OCI-M2 (cell line): ENCODE measurements at regions not wholly inside any gene's neighbourhood (a gene's known extent, or its start where the extent isn't known, plus 50 kb on each side); places are given as distances from the start of the nearest gene placed in this dataset.

ENCODE experiments used
- DNase-seq: peaks from one replicate; lab custom pipeline; 2025; ENCODE audit not compliant: unreplicated experiment; lab: John Stamatoyannopoulos, UW

DNA sequence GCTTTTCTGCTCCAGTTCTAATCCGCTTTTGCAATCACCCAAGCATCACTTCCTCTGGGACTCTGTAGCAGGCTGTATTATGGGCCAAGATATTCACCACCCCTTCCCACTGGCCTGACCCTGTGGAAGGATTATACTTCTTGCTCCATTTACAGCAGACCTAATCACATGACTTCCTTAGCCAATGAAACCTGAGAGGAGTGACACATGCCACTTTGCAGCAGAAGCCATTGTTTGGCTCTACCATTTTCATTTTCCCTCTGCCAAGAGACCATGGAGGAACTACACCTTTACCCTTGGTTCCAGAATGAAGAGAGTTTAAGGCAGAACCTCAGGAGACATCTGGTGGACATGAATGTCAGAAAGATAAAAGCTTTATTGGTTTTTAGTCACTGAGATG lies 134.9 kb upstream of the HSD17B12 start:
- DNase-seq, result no peak

- DNase-seq, result no peak
These were observed 133.7 kb upstream of the HSD17B12 start for GRCh38 chr11:43546561-43547429.

- no peak for DNase-seq
These were observed 133.1 kb upstream of the HSD17B12 start for GRCh38 chr11:43547430-43547831.

DNA sequence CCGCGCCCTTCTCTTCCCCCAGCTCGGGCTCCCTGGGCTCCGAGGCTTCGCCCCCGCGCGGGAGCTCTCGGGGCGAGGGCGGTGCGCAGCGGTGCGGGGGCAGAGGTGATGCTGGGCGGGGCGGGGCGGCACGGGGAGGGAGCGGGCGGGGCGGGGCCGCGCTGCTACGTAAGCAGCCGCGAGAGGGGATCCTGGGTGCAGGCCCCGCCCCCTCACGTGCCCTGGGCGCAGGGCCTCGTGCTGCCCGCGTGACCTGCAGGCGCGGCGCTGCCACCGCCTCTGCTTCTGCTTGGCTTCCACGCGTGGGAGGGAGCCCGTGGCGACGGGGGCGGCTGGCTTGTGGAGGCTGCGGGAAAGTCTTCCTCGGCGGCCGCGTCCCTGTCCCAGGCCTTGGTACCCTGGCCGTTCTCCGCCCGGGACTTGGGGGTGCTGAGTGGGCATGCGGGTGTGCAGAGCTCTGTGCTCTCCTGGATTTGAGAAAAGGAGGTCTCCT lies 132.6 kb upstream of the HSD17B12 start:
- DNase-seq, result no peak

DNA sequence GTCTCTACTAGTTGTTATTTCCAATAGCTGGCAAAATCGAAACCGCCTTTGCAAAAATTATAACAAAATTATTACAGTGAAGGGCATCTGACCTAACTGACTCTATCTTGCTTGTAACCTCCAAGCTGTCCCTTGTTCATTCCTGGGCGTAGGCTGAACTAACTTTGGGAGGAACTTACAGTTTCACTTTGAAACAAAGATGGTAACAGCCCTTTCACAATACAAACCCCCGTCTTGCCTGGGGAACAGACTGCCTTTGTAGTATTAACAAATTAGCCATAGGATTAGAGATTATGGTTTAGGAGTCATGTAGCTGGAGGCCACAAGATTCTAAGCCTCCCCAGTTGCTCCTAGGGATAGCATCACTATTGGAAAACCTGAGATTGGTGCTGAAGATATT lies 131.6 kb upstream of the HSD17B12 start:
- DNase-seq, result no peak

DNA sequence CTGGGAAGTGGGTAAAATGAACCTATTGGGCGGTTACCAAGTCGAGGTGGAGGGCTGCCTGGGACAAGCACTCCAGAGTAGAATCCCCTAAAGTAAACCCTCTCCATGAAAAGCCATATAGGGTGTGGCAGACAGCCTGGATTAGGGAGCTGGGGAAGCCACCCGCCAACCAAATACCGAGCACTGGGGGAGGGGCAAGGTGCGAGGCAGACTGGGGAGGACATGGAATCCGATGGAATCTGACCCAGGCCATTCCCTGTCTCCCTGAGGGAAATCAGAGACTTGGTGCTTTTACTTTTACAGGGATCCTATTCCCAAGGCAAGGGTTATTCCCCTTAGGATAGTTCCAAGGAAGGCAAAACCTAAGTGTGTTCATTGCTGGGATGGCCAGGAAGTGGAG lies 130.9 kb upstream of the HSD17B12 start:
- DNase-seq, result no peak

GRCh38 chr11:43550714-43551113 lies 129.8 kb upstream of the HSD17B12 start:
- DNase-seq, result no peak

DNA sequence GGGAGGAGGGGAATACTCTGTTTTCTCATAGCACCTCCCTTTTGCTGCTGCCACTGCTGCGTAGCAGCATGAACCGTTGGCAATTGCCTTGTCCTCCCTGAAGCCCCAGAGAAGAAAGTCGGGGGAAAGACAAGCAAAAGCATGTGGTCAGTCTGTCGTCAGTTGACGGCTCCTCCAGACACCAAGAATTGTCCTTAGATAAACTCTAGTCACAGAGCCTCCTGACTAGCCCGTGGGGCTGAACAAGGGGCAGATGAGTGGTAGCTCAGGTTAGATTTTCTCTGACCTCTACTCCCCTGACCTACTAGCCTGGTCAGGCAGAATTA lies 126.4 kb upstream of the HSD17B12 start:
- DNase-seq, result no peak

GRCh38 chr11:43555186-43555585 lies 125.4 kb upstream of the HSD17B12 start:
- no peak for DNase-seq

- no peak for DNase-seq
These were observed 124.5 kb upstream of the HSD17B12 start for GRCh38 chr11:43555816-43556611.

DNA sequence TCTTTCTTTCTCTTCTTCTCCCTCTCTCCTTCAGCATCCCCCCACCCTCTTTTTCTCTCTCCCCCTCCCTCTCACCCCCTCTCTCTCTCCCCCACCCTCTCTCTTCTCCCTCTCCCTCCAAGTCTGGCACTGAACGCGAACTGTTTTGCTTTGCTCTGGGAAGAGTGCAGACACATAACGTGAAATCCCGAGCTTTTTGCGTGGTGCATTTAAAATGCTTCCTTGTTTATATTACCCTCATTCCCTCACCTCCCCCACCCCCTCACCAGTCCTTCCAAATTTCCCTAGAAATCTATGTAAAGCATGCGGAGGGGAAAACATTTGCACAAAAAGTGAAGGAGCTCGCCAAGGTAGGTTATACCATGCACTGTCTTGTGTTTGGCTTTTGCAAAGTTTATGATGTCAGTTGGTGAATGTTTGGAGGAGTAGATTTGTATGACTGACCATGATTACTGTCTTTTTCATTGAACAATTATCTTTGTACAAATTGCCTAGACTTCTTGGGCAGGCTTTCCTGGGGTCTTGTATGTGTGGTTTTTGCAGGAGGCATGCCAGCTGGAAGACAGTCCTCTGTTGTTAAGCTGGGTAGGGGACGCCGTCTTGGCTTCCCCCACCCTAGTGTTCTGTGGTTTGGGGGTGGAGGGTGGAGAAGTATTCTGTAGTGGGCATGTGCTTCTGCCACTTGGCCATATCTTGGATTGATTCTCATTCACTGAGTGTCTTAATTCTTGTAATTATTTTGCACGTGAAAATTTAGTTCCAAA lies 123.7 kb upstream of the HSD17B12 start:
- no peak for DNase-seq

DNA sequence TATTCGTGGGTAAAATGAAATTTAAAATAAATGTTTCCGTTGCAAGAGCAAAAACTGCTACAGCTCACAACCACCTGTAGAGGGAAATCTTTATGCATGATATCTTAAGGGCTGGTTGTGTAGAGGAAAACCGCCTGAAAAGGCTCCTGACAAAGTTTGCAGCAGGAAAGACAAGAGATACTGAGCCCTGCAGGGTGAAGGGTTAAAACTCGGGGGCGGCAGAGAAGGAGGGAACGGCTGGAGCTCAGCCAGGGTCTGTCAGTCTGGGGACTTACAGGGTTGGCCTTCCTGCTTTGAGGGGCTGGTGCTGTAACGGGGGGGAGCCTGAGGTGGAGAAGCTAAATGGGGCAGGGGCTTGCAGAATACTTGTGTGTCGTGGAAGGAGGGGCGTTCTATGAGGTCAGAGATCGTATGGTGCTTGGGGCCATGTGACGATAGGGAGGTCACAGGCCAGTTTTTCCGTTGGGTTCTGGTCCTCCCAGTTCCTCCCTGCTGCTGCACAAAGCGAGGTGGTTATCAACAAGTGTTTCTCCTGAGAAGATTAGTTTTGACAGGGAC lies 122.9 kb upstream of the HSD17B12 start:
- no peak for DNase-seq

GRCh38 chr11:43558146-43558545 lies 122.4 kb upstream of the HSD17B12 start:
- no peak for DNase-seq

DNA sequence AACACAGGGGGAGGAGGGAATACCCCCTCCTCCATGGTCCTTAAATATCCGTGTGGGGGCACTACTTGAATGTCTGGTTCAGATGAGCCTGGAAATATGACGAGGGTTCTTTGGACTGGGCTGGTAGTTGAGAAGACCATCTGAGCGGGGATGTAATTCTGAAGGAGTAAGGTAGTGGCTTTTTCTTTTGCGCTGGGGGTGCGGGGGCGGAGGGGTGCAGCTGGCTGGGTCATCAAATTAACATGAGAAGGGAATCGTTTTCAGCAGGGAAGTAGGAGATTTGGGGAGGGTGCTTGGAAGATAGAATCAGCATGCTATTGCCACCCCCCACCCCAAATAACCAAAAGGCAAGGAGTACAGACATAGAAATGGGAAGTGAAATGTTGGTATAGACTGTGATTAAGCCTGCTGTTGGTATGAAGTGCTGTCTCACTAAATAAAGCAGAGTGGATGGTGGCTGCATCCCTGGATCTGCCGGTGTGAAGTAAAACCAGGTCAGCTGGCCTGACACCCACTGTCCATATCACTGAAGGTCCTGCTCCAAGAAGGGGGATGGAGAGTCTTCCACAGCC lies 121.9 kb upstream of the HSD17B12 start:
- DNase-seq, result no peak

GRCh38 chr11:43561832-43562231 lies 118.7 kb upstream of the HSD17B12 start:
- DNase-seq, result no peak

DNA sequence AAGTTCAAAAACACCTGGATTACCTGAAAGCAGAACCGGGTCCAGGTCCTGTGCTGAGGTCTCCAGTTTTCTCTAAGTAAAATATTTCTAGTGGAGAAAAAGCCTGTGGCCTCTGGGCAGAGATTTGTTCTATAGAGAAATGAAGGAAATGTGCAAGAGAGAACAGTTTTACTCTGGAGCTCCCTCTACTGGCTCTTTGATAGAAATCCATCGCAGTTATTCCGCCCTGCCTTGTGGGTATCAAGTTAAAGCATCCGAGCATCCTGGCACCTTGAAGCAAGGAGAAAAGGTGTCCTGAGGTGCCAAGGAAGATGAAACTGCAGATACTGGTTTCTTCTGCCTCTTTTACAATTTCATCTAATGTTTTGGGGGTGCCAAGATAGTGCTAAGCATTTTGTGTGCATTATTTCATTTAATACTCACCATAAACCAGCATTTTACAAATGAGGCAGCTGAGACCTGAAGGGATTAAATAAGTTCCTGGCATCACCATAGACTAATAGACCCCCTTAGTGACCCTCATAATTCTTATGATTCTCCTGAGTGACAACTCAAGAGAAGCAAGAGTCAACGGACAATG lies 113.1 kb upstream of the HSD17B12 start:
- DNase-seq, result peak; percentile 8

GRCh38 chr11:43573233-43573632 lies 107.3 kb upstream of the HSD17B12 start:
- no peak for DNase-seq

DNA sequence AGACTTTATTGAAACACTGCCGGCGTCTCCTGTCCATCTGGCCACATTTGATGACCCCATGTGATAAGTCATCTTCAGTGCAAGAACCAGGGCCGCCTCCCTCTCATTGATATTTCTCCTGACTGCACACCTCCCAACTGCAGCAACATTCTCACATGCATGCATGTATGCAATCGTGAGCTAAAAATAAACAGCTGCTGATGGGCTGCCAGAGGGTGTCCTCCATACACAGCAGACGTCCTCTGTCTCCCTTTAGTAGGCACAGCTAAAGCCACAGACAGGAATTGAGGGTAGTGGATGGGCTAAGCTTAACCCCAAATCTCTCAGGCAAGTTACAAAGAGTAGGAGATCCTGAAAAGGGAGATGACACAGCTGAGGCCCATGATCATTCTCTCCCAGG lies 106.7 kb upstream of the HSD17B12 start:
- DNase-seq, result no peak

DNA sequence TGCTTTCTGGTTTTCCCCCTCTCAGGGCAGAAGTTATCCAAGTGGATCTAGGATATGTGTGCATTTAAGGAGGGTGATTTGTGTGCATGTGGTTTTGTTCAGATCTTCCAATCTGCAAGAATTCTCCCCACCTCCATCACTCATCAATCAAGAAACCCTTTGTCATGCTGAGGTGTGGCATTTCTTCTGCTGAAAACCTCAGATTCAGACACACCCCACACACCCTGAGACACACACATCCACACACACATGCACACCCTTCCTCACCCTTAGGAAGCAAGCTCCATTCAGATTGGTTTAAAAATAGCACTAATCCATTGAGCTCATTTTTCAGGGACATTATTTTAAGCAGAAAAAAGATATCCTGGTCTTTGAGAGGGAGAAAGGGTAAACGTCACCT lies 106.1 kb upstream of the HSD17B12 start:
- no peak for DNase-seq
